Prostate gland (tissue), 2 donors: ENCODE measurements at regions not wholly inside any gene's neighbourhood (a gene's known extent, or its start where the extent isn't known, plus 50 kb on each side); places are given as distances from the start of the nearest gene placed in this dataset.

Experiments used
- DNase-seq: peaks from one replicate; pipeline ENCODE4 v3.0.0-alpha.2; 2019; ENCODE audit warnings: low spot score
- H3K27ac ChIP-seq, 2 donors: fragments of 200-600 bp; sonication (generic); 2 replicates each; pipeline ENCODE4 v1.5.1; 2017 to 2019
- H3K27me3 ChIP-seq: fragments of 200-600 bp; sonication (generic); replicated peaks from 2 replicates; pipeline ENCODE4 v1.5.1; 2019; ENCODE audit not compliant: insufficient read depth
- H3K36me3 ChIP-seq, 2 donors: fragments of 200-600 bp; sonication (generic); 1 replicate in 1 of 2; 2 replicates in 1 of 2; pipeline versions ENCODE4 v1.5.1 to v1.8.1; 2017 to 2019
- H3K4me1 ChIP-seq: fragments of 200-600 bp; sonication (generic); replicated peaks from 2 replicates; pipeline ENCODE4 v1.5.1; 2019
- H3K4me3 ChIP-seq, 2 donors: fragments of 200-600 bp; sonication (generic); 2 replicates each; pipeline ENCODE4 v1.5.1; 2017 to 2019
- H3K9me3 ChIP-seq: fragments of 200-600 bp; sonication (generic); 2 replicates; pipeline ENCODE4 v1.5.1; 2017
- CTCF ChIP-seq, 4 experiments: fragments of 200-600 bp in 2 of 4; fragments of 450-650 bp in 2 of 4; sonication (generic) in 2 of 4; IDR thresholded peaks; 1 replicate in 3 of 4; 2 replicates in 1 of 4; pipeline ENCODE4 v1.5.1; 2016 to 2019; ENCODE audit warnings: antibody characterized with exemption in 4 of 4, mild to moderate bottlenecking in 2 of 4, moderate library complexity in 2 of 4
- POLR2A ChIP-seq: fragments of 450-650 bp; IDR thresholded peaks from one replicate; pipeline ENCODE4 v1.6.1; 2016; ENCODE audit warnings: antibody characterized with exemption, mild to moderate bottlenecking
- POLR2AphosphoS5 ChIP-seq: sonication (generic); formaldehyde crosslinking; IDR thresholded peaks from one replicate; pipeline ENCODE4 v1.6.1; 2017; ENCODE audit warnings: antibody characterized with exemption
- WGBS: methylation state at CpG from one replicate; pipeline ENCODE4 v1.1.5; 2018; 5-methylcytosine and 5-hydroxymethylcytosine counted together
- intact Hi-C: fragments of 100-400 bp; cut with DNase I; formaldehyde crosslinking; loops from one replicate; pipeline ENCODE4 v1.14.2; 2022

GRCh38 chr2:102083393-102083703 lies 59.2 kb upstream of the IL1R1 start:
- Histone ChIP-seq H3K9me3 (no peaks in the 10 kb centered on the region), H3K4me1 (no peaks in the 10 kb centered on the region), H3K27ac (no peak overlapping the region), H3K27me3 (no peaks in the 10 kb centered on the region), H3K36me3 (no peaks in the 10 kb centered on the region), H3K4me3 (no peak overlapping the region)
- intact Hi-C loops = no loop called here
- DNase-seq = no peak
- TF ChIP-seq CTCF (IDR thresholded peaks at IDR 0.05) (no peak), POLR2A (no peak), POLR2AphosphoS5 (no peak)
- 94% methylated on average over 3 of the region's 3 CpGs for WGBS

- no peak for TF ChIP-seq POLR2A
- TF ChIP-seq POLR2AphosphoS5 = no peak
- no peak for TF ChIP-seq CTCF (IDR thresholded peaks at IDR 0.05)
- Histone ChIP-seq H3K27ac (no peak overlapping the region), H3K36me3 (no peaks in the 10 kb centered on the region), H3K4me1 (no peaks in the 10 kb centered on the region), H3K9me3 (no peaks in the 10 kb centered on the region), H3K27me3 (no peaks in the 10 kb centered on the region), H3K4me3 (no peak overlapping the region)
- intact Hi-C loops = no loop called here
- no peak for DNase-seq
- 27% methylated on average over 2 of the region's 2 CpGs for WGBS
Measured at GRCh38 chr2:102084651-102085050, 57.9 kb upstream of the IL1R1 start.

- WGBS = 80% methylated on average over 1 of the region's 1 CpG
- no peaks in the 10 kb centered on the region for H3K4me1 ChIP-seq
- H3K27me3 ChIP-seq = no peaks in the 10 kb centered on the region
- DNase-seq = no peak
- H3K4me3 ChIP-seq = no peak overlapping the region
- no peak for TF ChIP-seq POLR2AphosphoS5
- TF ChIP-seq POLR2A = no peak
- TF ChIP-seq CTCF (IDR thresholded peaks at IDR 0.05) = no peak
- no peaks in the 10 kb centered on the region for H3K9me3 ChIP-seq
- H3K36me3 ChIP-seq = no peaks in the 10 kb centered on the region
- H3K27ac ChIP-seq = no peak overlapping the region
- intact Hi-C loops = no loop called here
Measured at GRCh38 chr2:102085238-102085637, 57.3 kb upstream of the IL1R1 start.

- intact Hi-C loops = no loop called here
- WGBS = 18% methylated on average over 6 of the region's 6 CpGs
- Histone ChIP-seq H3K4me1 (no peaks in the 10 kb centered on the region), H3K27ac (peak overlapping the region in 1 of 2 donors; percentile 9), H3K9me3 (no peaks in the 10 kb centered on the region), H3K4me3 (no peak overlapping the region), H3K27me3 (no peaks in the 10 kb centered on the region), H3K36me3 (no peaks in the 10 kb centered on the region)
- TF ChIP-seq POLR2A (no peak), POLR2AphosphoS5 (no peak), CTCF (IDR thresholded peaks at IDR 0.05) (no peak)
- DNase-seq = no peak
Measured at GRCh38 chr2:102086150-102086872, 56.2 kb upstream of the IL1R1 start.

- H3K4me1 ChIP-seq = no peaks in the 10 kb centered on the region
- H3K4me3 ChIP-seq = no peak overlapping the region
- no peak for DNase-seq
- TF ChIP-seq CTCF (IDR thresholded peaks at IDR 0.05) = no peak
- TF ChIP-seq POLR2A = no peak
- no peak for TF ChIP-seq POLR2AphosphoS5
- no peak overlapping the region for H3K27ac ChIP-seq
- H3K9me3 ChIP-seq = no peaks in the 10 kb centered on the region
- intact Hi-C loops = no loop called here
- H3K36me3 ChIP-seq = no peaks in the 10 kb centered on the region
- H3K27me3 ChIP-seq = no peaks in the 10 kb centered on the region
Measured at GRCh38 chr2:102091121-102091520, 51.4 kb upstream of the IL1R1 start.
